NT2/D1 (cell line): ENCODE measurements at regions not wholly inside any gene's neighbourhood (a gene's known extent, or its start where the extent isn't known, plus 50 kb on each side); places are given as distances from the start of the nearest gene placed in this dataset.

Experiments used
- DNase-seq: peaks from one replicate; pipeline ENCODE4 v3.0.0-alpha.2; 2011; ENCODE audit warnings: low read depth, low spot score
- H3K27me3 ChIP-seq: 2 replicates; pipeline ENCODE4 v1.6.0; 2011; ENCODE audit warnings: mild to moderate bottlenecking; ENCODE audit not compliant: insufficient read length, insufficient read depth
- H3K36me3 ChIP-seq: 2 replicates; pipeline ENCODE4 v1.6.1; 2011; ENCODE audit warnings: mild to moderate bottlenecking, low read length, mixed read lengths; ENCODE audit not compliant: insufficient read depth, insufficient read length
- H3K4me1 ChIP-seq: 2 replicates; pipeline ENCODE4 v1.5.1; 2011; ENCODE audit not compliant: insufficient read depth, insufficient read length
- H3K4me3 ChIP-seq: 2 replicates; pipeline ENCODE4 v1.5.1; 2011; ENCODE audit warnings: low read depth; ENCODE audit not compliant: insufficient read length
- H3K9ac ChIP-seq: 2 replicates; pipeline ENCODE4 v1.6.0; 2011; ENCODE audit warnings: low read depth; ENCODE audit not compliant: insufficient read length
- H3K9me3 ChIP-seq: 2 replicates; pipeline ENCODE4 v1.5.1; 2011; ENCODE audit warnings: mild to moderate bottlenecking, low read length; ENCODE audit not compliant: insufficient read depth
- SUZ12 ChIP-seq: IDR thresholded peaks from 2 replicates; pipeline ENCODE4 v1.6.1; 2011; ENCODE audit not compliant: insufficient read length, insufficient read depth; ENCODE audit errors: extremely low read depth
- YY1 ChIP-seq: IDR thresholded peaks from 2 replicates; pipeline ENCODE4 v1.6.1; 2011; ENCODE audit not compliant: insufficient read length, insufficient read depth
- ZNF274 ChIP-seq: IDR thresholded peaks from 2 replicates; pipeline ENCODE4 v1.6.1; 2011; ENCODE audit warnings: mild to moderate bottlenecking, low read depth, low read length

DNA sequence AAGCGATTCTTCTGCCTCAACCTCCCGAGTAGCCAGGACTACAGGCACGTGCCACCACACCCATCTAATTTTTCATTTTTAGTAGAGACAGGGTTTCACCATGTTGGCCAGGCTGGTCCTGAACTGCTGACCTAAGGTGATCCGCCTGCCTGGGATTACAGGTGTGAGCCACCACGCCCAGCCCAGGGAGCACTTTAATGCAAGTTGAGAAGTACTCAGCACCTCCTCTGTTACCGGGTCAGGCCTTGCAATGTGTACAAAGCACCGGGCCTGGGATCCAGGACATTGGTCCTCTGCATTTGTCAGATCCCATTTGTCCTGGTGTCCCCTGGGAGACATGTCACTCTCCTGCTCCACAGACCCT is 143.6 kb downstream of the TOMM20 start:
- H3K4me3 ChIP-seq = no peak overlapping the region
- H3K4me1 ChIP-seq = peaks cover 11% of the 10 kb centered on the region
- no peaks in the 10 kb centered on the region for H3K36me3 ChIP-seq
- no peak overlapping the region for H3K9ac ChIP-seq
- no peaks in the 10 kb centered on the region for H3K9me3 ChIP-seq
- TF ChIP-seq YY1 (no peak), ZNF274 (no peak), SUZ12 (no peak)
- H3K27me3 ChIP-seq = no peaks in the 10 kb centered on the region
- DNase-seq = no peak

DNA sequence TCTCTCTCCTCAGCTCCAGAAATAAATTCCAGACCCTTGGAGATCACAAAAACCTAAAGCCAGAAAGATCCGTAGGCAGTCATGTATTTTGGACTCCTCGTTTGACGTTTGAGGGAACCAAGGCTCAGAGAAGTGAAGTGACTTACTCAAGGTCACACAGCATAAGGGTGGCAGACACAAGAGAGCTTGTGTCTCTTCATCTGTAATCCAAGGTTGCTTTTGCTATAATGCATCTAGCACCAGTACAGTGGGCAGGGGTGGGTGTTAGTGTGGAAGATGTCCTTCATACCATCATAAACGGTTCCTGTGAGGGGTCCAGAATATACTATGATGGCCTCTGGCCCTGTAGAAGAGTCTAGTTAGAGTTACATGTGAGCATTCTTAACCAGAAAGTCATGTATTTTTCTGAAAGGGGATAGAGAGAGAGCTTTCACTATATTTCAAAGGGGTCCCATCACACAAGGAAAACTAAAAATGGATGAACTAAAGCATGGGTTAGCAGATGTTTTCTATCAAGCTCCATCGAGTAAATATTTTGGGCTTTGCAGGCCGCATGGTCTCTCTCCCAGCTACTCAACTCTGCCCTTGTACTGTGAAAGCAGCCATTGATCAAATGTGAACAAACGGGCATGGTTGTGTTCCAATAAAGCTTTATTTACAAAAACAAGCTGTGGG is 144.9 kb downstream of the TOMM20 start:
- no peaks in the 10 kb centered on the region for H3K9me3 ChIP-seq
- H3K9ac ChIP-seq = no peak overlapping the region
- no peak overlapping the region for H3K4me3 ChIP-seq
- H3K4me1 ChIP-seq = peaks cover 10% of the 10 kb centered on the region
- H3K27me3 ChIP-seq = no peaks in the 10 kb centered on the region
- DNase-seq = no peak
- no peak for TF ChIP-seq ZNF274
- no peak for TF ChIP-seq SUZ12
- no peak for TF ChIP-seq YY1
- no peaks in the 10 kb centered on the region for H3K36me3 ChIP-seq

DNA sequence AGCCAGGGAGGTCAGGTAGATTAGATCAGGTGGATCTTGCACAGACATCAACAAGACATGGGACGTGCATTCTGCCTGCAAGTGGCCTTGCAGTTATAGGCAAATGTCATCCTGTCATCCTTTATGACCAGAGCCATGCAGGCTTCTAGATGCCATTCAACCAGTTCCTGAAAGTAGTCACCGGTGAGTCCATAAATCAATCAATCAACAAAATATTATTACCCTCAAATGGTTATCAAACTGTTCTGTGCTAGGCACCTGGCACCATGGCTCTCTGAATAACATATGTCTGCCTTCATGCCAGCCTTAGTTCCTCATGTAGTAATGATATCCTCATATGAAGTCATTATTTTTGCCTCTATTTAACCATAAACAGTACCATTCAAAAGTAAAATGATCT is 146.9 kb downstream of the TOMM20 start:
- no peak for DNase-seq
- H3K4me1 ChIP-seq = peaks cover 17% of the 10 kb centered on the region
- H3K9me3 ChIP-seq = no peaks in the 10 kb centered on the region
- H3K27me3 ChIP-seq = no peaks in the 10 kb centered on the region
- TF ChIP-seq ZNF274 (no peak), YY1 (no peak), SUZ12 (no peak)
- H3K36me3 ChIP-seq = no peaks in the 10 kb centered on the region
- no peak overlapping the region for H3K9ac ChIP-seq
- H3K4me3 ChIP-seq = no peak overlapping the region

GRCh38 chr1:234980645-234981396 is 147.8 kb downstream of the TOMM20 start:
- Histone ChIP-seq H3K4me3 (no peak overlapping the region), H3K9ac (no peak overlapping the region), H3K4me1 (peaks cover 17% of the 10 kb centered on the region), H3K27me3 (no peaks in the 10 kb centered on the region), H3K9me3 (no peaks in the 10 kb centered on the region), H3K36me3 (no peaks in the 10 kb centered on the region)
- TF ChIP-seq ZNF274 (no peak), SUZ12 (no peak), YY1 (no peak)
- DNase-seq = no peak

- Histone ChIP-seq H3K27me3 (no peaks in the 10 kb centered on the region), H3K4me1 (peaks cover 14% of the 10 kb centered on the region), H3K9me3 (no peaks in the 10 kb centered on the region), H3K9ac (no peak overlapping the region), H3K36me3 (no peaks in the 10 kb centered on the region), H3K4me3 (no peak overlapping the region)
- TF ChIP-seq SUZ12 = no peak
- no peak for TF ChIP-seq YY1
- TF ChIP-seq ZNF274 = no peak
- no peak for DNase-seq
Measured at GRCh38 chr1:234980291-234980644, 148.4 kb downstream of the TOMM20 start.

DNA sequence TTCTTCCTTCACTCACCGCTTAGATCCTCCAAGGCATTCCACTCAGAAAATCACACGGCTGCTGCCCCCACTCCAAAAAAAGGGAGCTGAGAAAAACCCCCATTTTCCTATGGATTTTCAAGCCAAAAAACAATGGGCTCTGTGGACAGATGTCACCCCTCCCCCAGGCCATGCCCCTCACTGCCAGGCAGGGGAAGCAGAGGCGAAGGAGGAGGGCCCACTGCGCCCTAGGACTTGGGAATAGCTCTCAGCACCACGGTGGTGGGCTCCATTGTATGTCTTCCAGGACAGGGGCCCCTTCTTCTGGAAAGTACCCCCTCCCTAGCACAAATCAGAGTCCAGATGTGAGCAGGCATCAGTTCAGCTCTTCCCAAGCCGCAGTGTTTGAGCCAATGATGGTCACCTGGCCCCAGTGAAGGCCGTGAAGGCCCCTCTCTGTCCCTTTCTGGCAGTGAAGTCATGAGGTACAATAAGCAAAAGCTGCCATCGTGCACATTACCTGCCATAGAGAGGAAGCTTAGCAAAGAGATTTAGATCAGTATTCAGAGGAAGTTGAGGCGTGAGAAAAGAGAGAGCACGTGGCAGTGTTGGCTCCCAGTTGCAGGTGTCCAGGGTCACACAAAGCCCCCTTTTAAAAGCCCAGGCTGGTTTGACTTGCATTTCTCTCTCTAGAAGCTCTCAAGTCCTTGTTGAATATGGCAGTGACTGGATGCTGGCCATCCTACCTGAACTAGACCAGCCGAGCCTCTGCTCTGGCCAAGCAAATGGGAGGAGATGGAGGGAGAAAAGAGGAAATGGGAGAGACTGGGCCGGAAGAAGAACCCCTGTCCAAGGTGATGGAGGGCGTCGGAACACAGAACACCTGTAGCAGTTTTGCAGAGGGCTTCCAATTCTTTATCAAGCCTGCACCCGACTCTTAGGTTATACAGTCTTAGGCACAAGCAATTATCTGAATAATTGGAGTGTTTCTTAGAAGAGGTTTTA is 149.0 kb downstream of the TOMM20 start:
- no peaks in the 10 kb centered on the region for H3K36me3 ChIP-seq
- TF ChIP-seq YY1 (no peak), ZNF274 (no peak)
- no peak for DNase-seq
- no peaks in the 10 kb centered on the region for H3K27me3 ChIP-seq
- H3K4me3 ChIP-seq = no peak overlapping the region
- no peak overlapping the region for H3K9ac ChIP-seq
- H3K4me1 ChIP-seq = peaks cover 17% of the 10 kb centered on the region
- no peaks in the 10 kb centered on the region for H3K9me3 ChIP-seq
